DOHH2 (cell line): ENCODE measurements at regions not wholly inside any gene's neighbourhood (a gene's known extent, or its start where the extent isn't known, plus 50 kb on each side); places are given as distances from the start of the nearest gene placed in this dataset.

ENCODE experiments used
- CTCF ChIP-seq: fragments of 200-600 bp; sonication (generic); IDR thresholded peaks from one replicate; pipeline ENCODE4 v1.5.1; 2014; ENCODE audit warnings: antibody characterized with exemption, mild to moderate bottlenecking, low read depth, low read length; ENCODE audit not compliant: poor library complexity, severe bottlenecking
- EZH2phosphoT487 ChIP-seq: fragments of 200-600 bp; sonication (generic); IDR thresholded peaks from 2 replicates; pipeline ENCODE4 v1.6.1; 2017; ENCODE audit warnings: borderline replicate concordance, mild to moderate bottlenecking, antibody characterized with exemption, low read length, moderate library complexity, mixed read lengths

- no peak for TF ChIP-seq CTCF
- no peak for TF ChIP-seq EZH2phosphoT487
Measured at GRCh38 chrX:131723646-131724045, 179.8 kb downstream of the OR13H1 start.
